SK-N-SH (cell line): ENCODE measurements at regions not wholly inside any gene's neighbourhood (a gene's known extent, or its start where the extent isn't known, plus 50 kb on each side); places are given as distances from the start of the nearest gene placed in this dataset.

Experiments used
- CTCF ChIA-PET: fragments of 300-600, 350-600 bp; formaldehyde crosslinking; extraction: SDS; loops from one replicate; lab custom pipeline; 2021; lab: Yijun Ruan, JAX
- POLR2A ChIA-PET: fragments of 350-600 bp; sonication (Branson Sonifier 250); formaldehyde crosslinking; extraction: SDS; loops from one replicate; lab custom pipeline; 2020; ENCODE audit warnings: antibody characterized with exemption, inconsistent platforms; lab: Yijun Ruan, JAX
- DNase-seq: peaks from one replicate; pipeline ENCODE4 v3.0.0; 2012
- H2AFZ ChIP-seq: fragments of 200-600 bp; sonication (generic); 2 replicates; pipeline ENCODE4 v1.8.1; 2016; ENCODE audit warnings: antibody characterized with exemption, mild to moderate bottlenecking, low read depth
- H3F3A ChIP-seq: fragments of 200-600 bp; sonication (generic); replicated peaks from 2 replicates; pipeline ENCODE3; 2016; ENCODE audit warnings: antibody characterized with exemption, mild to moderate bottlenecking; ENCODE audit not compliant: insufficient read depth
- H3K27ac ChIP-seq, 2 experiments: fragments of 200-500 bp in 1 of 2; fragments of 200-600 bp in 1 of 2; sonication (Bioruptor generic) in 1 of 2; sonication (generic), shearing (Covaris generic) in 1 of 2; 2 replicates each; pipeline versions ENCODE4 v1.5.1 to v1.6.1; 2014 to 2016; ENCODE audit warnings: low read depth in 2 of 2, inconsistent platforms in 1 of 2, low read length in 1 of 2, mild to moderate bottlenecking in 1 of 2, mixed read lengths in 1 of 2
- H3K27me3 ChIP-seq: fragments of 200-600 bp; sonication (generic), shearing (Covaris generic); 2 replicates; pipeline ENCODE4 v1.6.1; 2016; ENCODE audit warnings: mixed run types; ENCODE audit not compliant: insufficient read depth
- H3K36me3 ChIP-seq, 2 experiments: fragments of 200-500 bp in 1 of 2; fragments of 200-600 bp in 1 of 2; sonication (Bioruptor generic) in 1 of 2; sonication (generic) in 1 of 2; replicated peaks in 1 of 2; 2 replicates each; pipeline versions ENCODE3 to v1.5.1; 2014 to 2016; ENCODE audit warnings: low read length in 1 of 2, mild to moderate bottlenecking in 1 of 2; ENCODE audit not compliant: insufficient read depth in 2 of 2, control insufficient read depth in 1 of 2
- H3K4me1 ChIP-seq, 2 experiments: fragments of 200-500 bp in 1 of 2; fragments of 200-600 bp in 1 of 2; sonication (Bioruptor generic) in 1 of 2; sonication (generic), shearing (Covaris generic) in 1 of 2; 2 replicates each; pipeline versions ENCODE4 v1.5.1 to v1.6.1; 2014 to 2016; ENCODE audit warnings: low read depth in 1 of 2, low read length in 1 of 2, mixed run types in 1 of 2; ENCODE audit not compliant: insufficient read depth in 2 of 2, control insufficient read depth in 1 of 2
- H3K4me2 ChIP-seq: fragments of 200-600 bp; sonication (generic), shearing (Covaris generic); 2 replicates; pipeline ENCODE4 v1.6.1; 2017; ENCODE audit warnings: mixed run types
- H3K4me3 ChIP-seq, 2 experiments: fragments of 200-500 bp in 1 of 2; fragments of 200-600 bp in 1 of 2; sonication (Bioruptor generic) in 1 of 2; sonication (generic), shearing (Covaris generic) in 1 of 2; 2 replicates each; pipeline versions ENCODE4 v1.5.1 to v1.8.1; 2014 to 2016; ENCODE audit warnings: low read depth in 2 of 2, inconsistent platforms in 1 of 2, low read length in 1 of 2, mild to moderate bottlenecking in 1 of 2, mixed read lengths in 1 of 2, moderate library complexity in 1 of 2
- H3K79me2 ChIP-seq: fragments of 200-600 bp; sonication (generic); 2 replicates; pipeline ENCODE4 v1.8.1; 2017; ENCODE audit warnings: mild to moderate bottlenecking; ENCODE audit not compliant: insufficient read depth
- H3K9ac ChIP-seq: fragments of 200-600 bp; sonication (generic); 2 replicates; pipeline ENCODE4 v1.6.1; 2017; ENCODE audit warnings: mixed run types
- H3K9me2 ChIP-seq: fragments of 200-600 bp; sonication (generic); 2 replicates; pipeline ENCODE4 v1.6.1; 2017; ENCODE audit warnings: mixed run types
- H3K9me3 ChIP-seq: fragments of 200-600 bp; sonication (generic); 2 replicates; pipeline ENCODE4 v1.6.1; 2017; ENCODE audit warnings: mixed run types, mild to moderate bottlenecking, moderate library complexity
- H4K20me1 ChIP-seq: fragments of 200-600 bp; sonication (generic); 2 replicates; pipeline ENCODE4 v1.6.1; 2017; ENCODE audit warnings: mild to moderate bottlenecking, mixed run types; ENCODE audit not compliant: insufficient read depth
- CHD2 ChIP-seq: fragments of 150-350 bp; IDR thresholded peaks from 2 replicates; pipeline ENCODE4 v1.6.1; 2018; ENCODE audit warnings: low read length; ENCODE audit not compliant: partially characterized antibody
- ELF1 ChIP-seq: IDR thresholded peaks from 2 replicates; pipeline ENCODE4 v1.4.0; 2012
- FOXM1 ChIP-seq: IDR thresholded peaks from 2 replicates; pipeline ENCODE4 v1.4.0; 2012; ENCODE audit warnings: low read depth, mild to moderate bottlenecking
- GABPA ChIP-seq: IDR thresholded peaks from 2 replicates; pipeline ENCODE4 v1.4.0; 2012; ENCODE audit warnings: low read depth, mild to moderate bottlenecking
- GATA2 ChIP-seq: sonication (generic); formaldehyde crosslinking; IDR thresholded peaks from 2 replicates; pipeline ENCODE4 v1.5.0; 2020; ENCODE audit warnings: mild to moderate bottlenecking, missing genetic modification reagents
- JUND ChIP-seq: IDR thresholded peaks from 2 replicates; pipeline ENCODE4 v1.4.0; 2012
- MEF2A ChIP-seq: IDR thresholded peaks from 2 replicates; pipeline ENCODE4 v1.4.0; 2012; ENCODE audit warnings: low read depth, borderline replicate concordance
- MXI1 ChIP-seq: IDR thresholded peaks from 2 replicates; pipeline ENCODE4 v1.6.1; 2012; ENCODE audit warnings: mild to moderate bottlenecking, low read depth, low read length, improper control_type of control experiment
- NFIC ChIP-seq: IDR thresholded peaks from 2 replicates; pipeline ENCODE4 v1.4.0; 2012; ENCODE audit warnings: borderline replicate concordance
- NRF1 ChIP-seq: IDR thresholded peaks from 2 replicates; pipeline ENCODE4 v1.6.1; 2012; ENCODE audit warnings: low read depth, mild to moderate bottlenecking, low read length
- POLR2AphosphoS5 ChIP-seq: IDR thresholded peaks from 2 replicates; pipeline ENCODE4 v1.6.1; 2012; ENCODE audit warnings: low read depth, low read length
- RAD21 ChIP-seq: IDR thresholded peaks from 2 replicates; pipeline ENCODE4 v1.6.1; 2012; ENCODE audit warnings: mild to moderate bottlenecking, low read length
- RFX5 ChIP-seq: IDR thresholded peaks from 2 replicates; pipeline ENCODE4 v1.6.1; 2012; ENCODE audit warnings: mild to moderate bottlenecking, improper control_type of control experiment, low read length
- RXRA ChIP-seq: IDR thresholded peaks from 2 replicates; pipeline ENCODE4 v1.4.0; 2012; ENCODE audit warnings: low read depth, mild to moderate bottlenecking, borderline replicate concordance
- SIN3A ChIP-seq: IDR thresholded peaks from 2 replicates; pipeline ENCODE4 v1.6.1; 2012; ENCODE audit warnings: low read depth, mild to moderate bottlenecking, low read length, moderate library complexity, borderline replicate concordance
- TCF12 ChIP-seq: IDR thresholded peaks from 2 replicates; pipeline ENCODE4 v1.4.0; 2012
- TEAD4 ChIP-seq: IDR thresholded peaks from 2 replicates; pipeline ENCODE4 v1.4.0; 2012; ENCODE audit warnings: mild to moderate bottlenecking, borderline replicate concordance; ENCODE audit not compliant: insufficient read depth
- WGBS: methylation state at CpG from one replicate; pipeline ENCODE4 v1.1.6; 2017; ENCODE audit warnings: low lambda C conversion rate; 5-methylcytosine and 5-hydroxymethylcytosine counted together
- TF ChIP-seq, protein P1 (sequence below): IDR thresholded peaks from 2 replicates; pipeline ENCODE4 v1.4.0; 2012; ENCODE audit warnings: low read depth, borderline replicate concordance
- TF ChIP-seq, protein P2 (sequence below): IDR thresholded peaks from 2 replicates; pipeline ENCODE4 v1.6.1; 2012; ENCODE audit warnings: mild to moderate bottlenecking, low read depth, low read length, moderate library complexity
- TF ChIP-seq, protein P3 (sequence below): IDR thresholded peaks from 2 replicates; pipeline ENCODE4 v1.4.0; 2012; ENCODE audit warnings: low read depth, borderline replicate concordance
- TF ChIP-seq, protein P4 (sequence below): IDR thresholded peaks from 2 replicates; pipeline ENCODE4; 2012

DNA sequence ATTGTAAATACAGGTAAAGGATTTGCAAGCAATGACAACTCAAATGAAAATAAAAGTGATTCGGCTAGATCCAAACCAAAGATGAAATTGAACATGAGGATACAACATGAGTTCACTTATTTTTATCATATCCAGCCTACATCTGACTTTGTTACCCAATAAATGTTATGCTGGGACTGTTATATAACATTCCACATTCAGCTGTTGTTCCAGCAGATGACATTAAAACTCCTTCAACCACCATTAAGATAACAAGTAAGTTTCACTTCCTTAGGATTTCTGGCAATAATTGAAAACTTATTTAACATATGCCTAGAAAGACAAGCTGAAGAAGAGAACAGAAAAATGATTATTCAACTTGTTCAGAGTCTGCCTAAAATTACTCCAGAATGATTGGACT is 729.4 kb downstream of the CDH11 start:
- ChIA-PET POLR2A (no interaction called here), CTCF (interaction anchor here (1.2 kb wide), 1 partner anchor 11 kb away, joined by 3 read pairs; no protein-coding TSS in a partner anchor)
- no peaks in the 10 kb centered on the region for H3K79me2 ChIP-seq
- peaks cover 3% of the 10 kb centered on the region; the same call in 1 of the 2 replicates for H3K9me3 ChIP-seq
- H3K9ac ChIP-seq: no peak overlapping the region
- peak overlapping the region; percentile 60; the same call in 1 of the 2 replicates for H2AFZ ChIP-seq
- peaks cover 40% of the 10 kb centered on the region for H3F3A ChIP-seq
- no peak overlapping the region for H3K4me3 ChIP-seq
- 80% methylated on average over 1 of the region's 1 CpG for WGBS
- DNase-seq: no peak
- no peak for TF ChIP-seq GATA2 (CRISPR knock-in tag)
- TF ChIP-seq CHD2: no peak
- TF ChIP-seq JUND: no peak
- TF ChIP-seq FOXM1: no peak
- TF ChIP-seq RAD21: no peak
- no peak for TF ChIP-seq RFX5
- TF ChIP-seq SIN3A: no peak
- TF ChIP-seq TEAD4: no peak
- no peaks in the 10 kb centered on the region for H3K9me2 ChIP-seq
- no peak overlapping the region for H3K4me2 ChIP-seq
- peak overlapping the region in 1 of 2 experiments; percentile 58; a peak in 2 of 4 replicates for H3K27ac ChIP-seq
- H3K4me1 ChIP-seq: peaks cover 0 to 17% of the 10 kb centered on the region in 2 experiments; a peak in 2 of 4 replicates
- H3K36me3 ChIP-seq: peaks cover 0 to 5% of the 10 kb centered on the region in 2 experiments
- H4K20me1 ChIP-seq: no peaks in the 10 kb centered on the region
- H3K27me3 ChIP-seq: no peaks in the 10 kb centered on the region

DNA sequence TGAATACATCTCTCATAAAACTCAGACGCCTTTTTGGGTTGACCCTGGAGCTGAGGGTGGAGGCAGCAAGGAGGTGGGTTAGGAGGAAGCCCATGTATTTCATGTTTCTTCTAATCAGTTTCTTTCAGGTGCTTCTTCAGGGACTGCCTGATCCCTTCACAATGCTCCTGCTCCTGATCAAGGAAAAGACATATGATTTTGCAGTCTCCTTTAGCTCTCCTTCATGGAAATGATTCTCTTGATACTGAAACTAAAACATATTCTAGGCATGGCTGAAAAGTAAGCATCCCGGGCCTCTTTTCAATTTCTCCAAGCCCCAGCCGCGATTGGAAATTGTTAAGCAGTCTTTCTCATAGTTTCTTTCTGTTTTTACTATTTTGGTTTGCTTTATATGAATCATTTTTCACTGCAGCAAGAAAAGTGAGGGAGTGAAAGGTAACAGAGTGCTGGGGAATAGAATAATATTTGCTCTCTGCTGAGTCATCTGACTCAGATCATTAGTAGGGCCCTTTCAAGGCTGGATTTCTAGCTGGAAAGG is 730.7 kb downstream of the CDH11 start:
- no peaks in the 10 kb centered on the region for H3K9me3 ChIP-seq
- peak overlapping the region; percentile 64 for H3K4me2 ChIP-seq
- POLR2A ChIA-PET: no interaction called here
- CTCF ChIA-PET: no interaction called here
- peaks cover 0 to 11% of the 10 kb centered on the region in 2 experiments; a peak in 1 of 4 replicates for H3K4me1 ChIP-seq
- H3F3A ChIP-seq: peaks cover 32% of the 10 kb centered on the region
- no peaks in the 10 kb centered on the region for H3K9me2 ChIP-seq
- H3K79me2 ChIP-seq: no peaks in the 10 kb centered on the region
- H4K20me1 ChIP-seq: no peaks in the 10 kb centered on the region
- no peaks in the 10 kb centered on the region for H3K27me3 ChIP-seq
- no peaks in the 10 kb centered on the region for H3K36me3 ChIP-seq
- 50% methylated on average over 4 of the region's 4 CpGs for WGBS
- peak overlapping the region; percentile 64 for H3K9ac ChIP-seq
- H3K27ac ChIP-seq: peak overlapping the region; percentile 75 to 92
- peak overlapping the region; percentile 66; the same call in 1 of the 2 replicates for H2AFZ ChIP-seq
- H3K4me3 ChIP-seq: peak overlapping the region in 1 of 2 experiments; percentile 33; a peak in 3 of 4 replicates
- no peak for DNase-seq
- TF ChIP-seq CHD2: no peak
- no peak for TF ChIP-seq RXRA
- no peak for TF ChIP-seq TEAD4
- TF ChIP-seq MEF2A: no peak
- TF ChIP-seq, protein P1, sequence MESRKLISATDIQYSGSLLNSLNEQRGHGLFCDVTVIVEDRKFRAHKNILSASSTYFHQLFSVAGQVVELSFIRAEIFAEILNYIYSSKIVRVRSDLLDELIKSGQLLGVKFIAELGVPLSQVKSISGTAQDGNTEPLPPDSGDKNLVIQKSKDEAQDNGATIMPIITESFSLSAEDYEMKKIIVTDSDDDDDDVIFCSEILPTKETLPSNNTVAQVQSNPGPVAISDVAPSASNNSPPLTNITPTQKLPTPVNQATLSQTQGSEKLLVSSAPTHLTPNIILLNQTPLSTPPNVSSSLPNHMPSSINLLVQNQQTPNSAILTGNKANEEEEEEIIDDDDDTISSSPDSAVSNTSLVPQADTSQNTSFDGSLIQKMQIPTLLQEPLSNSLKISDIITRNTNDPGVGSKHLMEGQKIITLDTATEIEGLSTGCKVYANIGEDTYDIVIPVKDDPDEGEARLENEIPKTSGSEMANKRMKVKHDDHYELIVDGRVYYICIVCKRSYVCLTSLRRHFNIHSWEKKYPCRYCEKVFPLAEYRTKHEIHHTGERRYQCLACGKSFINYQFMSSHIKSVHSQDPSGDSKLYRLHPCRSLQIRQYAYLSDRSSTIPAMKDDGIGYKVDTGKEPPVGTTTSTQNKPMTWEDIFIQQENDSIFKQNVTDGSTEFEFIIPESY: no peak
- TF ChIP-seq, protein P2, sequence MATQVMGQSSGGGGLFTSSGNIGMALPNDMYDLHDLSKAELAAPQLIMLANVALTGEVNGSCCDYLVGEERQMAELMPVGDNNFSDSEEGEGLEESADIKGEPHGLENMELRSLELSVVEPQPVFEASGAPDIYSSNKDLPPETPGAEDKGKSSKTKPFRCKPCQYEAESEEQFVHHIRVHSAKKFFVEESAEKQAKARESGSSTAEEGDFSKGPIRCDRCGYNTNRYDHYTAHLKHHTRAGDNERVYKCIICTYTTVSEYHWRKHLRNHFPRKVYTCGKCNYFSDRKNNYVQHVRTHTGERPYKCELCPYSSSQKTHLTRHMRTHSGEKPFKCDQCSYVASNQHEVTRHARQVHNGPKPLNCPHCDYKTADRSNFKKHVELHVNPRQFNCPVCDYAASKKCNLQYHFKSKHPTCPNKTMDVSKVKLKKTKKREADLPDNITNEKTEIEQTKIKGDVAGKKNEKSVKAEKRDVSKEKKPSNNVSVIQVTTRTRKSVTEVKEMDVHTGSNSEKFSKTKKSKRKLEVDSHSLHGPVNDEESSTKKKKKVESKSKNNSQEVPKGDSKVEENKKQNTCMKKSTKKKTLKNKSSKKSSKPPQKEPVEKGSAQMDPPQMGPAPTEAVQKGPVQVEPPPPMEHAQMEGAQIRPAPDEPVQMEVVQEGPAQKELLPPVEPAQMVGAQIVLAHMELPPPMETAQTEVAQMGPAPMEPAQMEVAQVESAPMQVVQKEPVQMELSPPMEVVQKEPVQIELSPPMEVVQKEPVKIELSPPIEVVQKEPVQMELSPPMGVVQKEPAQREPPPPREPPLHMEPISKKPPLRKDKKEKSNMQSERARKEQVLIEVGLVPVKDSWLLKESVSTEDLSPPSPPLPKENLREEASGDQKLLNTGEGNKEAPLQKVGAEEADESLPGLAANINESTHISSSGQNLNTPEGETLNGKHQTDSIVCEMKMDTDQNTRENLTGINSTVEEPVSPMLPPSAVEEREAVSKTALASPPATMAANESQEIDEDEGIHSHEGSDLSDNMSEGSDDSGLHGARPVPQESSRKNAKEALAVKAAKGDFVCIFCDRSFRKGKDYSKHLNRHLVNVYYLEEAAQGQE: no peak
- TF ChIP-seq, protein P3, sequence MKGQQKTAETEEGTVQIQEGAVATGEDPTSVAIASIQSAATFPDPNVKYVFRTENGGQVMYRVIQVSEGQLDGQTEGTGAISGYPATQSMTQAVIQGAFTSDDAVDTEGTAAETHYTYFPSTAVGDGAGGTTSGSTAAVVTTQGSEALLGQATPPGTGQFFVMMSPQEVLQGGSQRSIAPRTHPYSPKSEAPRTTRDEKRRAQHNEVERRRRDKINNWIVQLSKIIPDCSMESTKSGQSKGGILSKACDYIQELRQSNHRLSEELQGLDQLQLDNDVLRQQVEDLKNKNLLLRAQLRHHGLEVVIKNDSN: no peak
- TF ChIP-seq GABPA: no peak
- TF ChIP-seq MXI1: no peak
- TF ChIP-seq POLR2AphosphoS5: no peak
- TF ChIP-seq NRF1: no peak
- TF ChIP-seq ELF1: no peak
- TF ChIP-seq NFIC: no peak; the same call in 1 of the 2 replicates
- peak; percentile 44; the same call in 1 of the 2 replicates for TF ChIP-seq TCF12
- TF ChIP-seq, protein P4, sequence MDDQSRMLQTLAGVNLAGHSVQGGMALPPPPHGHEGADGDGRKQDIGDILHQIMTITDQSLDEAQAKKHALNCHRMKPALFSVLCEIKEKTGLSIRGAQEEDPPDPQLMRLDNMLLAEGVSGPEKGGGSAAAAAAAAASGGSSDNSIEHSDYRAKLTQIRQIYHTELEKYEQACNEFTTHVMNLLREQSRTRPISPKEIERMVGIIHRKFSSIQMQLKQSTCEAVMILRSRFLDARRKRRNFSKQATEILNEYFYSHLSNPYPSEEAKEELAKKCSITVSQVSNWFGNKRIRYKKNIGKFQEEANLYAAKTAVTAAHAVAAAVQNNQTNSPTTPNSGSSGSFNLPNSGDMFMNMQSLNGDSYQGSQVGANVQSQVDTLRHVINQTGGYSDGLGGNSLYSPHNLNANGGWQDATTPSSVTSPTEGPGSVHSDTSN: peak; percentile 8; the same call in 1 of the 2 replicates
